H1 (cell line): ENCODE measurements at regions not wholly inside any gene's neighbourhood (a gene's known extent, or its start where the extent isn't known, plus 50 kb on each side); places are given as distances from the start of the nearest gene placed in this dataset.

Experiments
- CREB1 ChIP-seq: IDR thresholded peaks from 2 replicates; pipeline ENCODE4 v1.6.1; 2012; ENCODE audit warnings: inconsistent platforms
- EZH2 ChIP-seq: fragments of 200-600 bp; sonication (generic); IDR thresholded peaks from 2 replicates; pipeline ENCODE4 v1.7.1; 2012; ENCODE audit warnings: low read depth, mild to moderate bottlenecking, moderate library complexity, low read length, inconsistent platforms; ENCODE audit not compliant: severe bottlenecking
- SP1 ChIP-seq: IDR thresholded peaks from 2 replicates; pipeline ENCODE4 v1.6.1; 2011; ENCODE audit warnings: low read depth, low read length
- TF ChIP-seq, protein P1 (sequence below), 3 experiments: IDR thresholded peaks; 1 replicate in 2 of 3; 2 replicates in 1 of 3; pipeline versions ENCODE4 v1.5.1 to v1.6.1; 2011; ENCODE audit warnings: low read length in 3 of 3, mild to moderate bottlenecking in 3 of 3, inconsistent platforms in 2 of 3, low read depth in 1 of 3, moderate library complexity in 1 of 3; ENCODE audit not compliant: insufficient read depth in 1 of 3; ENCODE audit errors: control extremely low read depth in 1 of 3

DNA sequence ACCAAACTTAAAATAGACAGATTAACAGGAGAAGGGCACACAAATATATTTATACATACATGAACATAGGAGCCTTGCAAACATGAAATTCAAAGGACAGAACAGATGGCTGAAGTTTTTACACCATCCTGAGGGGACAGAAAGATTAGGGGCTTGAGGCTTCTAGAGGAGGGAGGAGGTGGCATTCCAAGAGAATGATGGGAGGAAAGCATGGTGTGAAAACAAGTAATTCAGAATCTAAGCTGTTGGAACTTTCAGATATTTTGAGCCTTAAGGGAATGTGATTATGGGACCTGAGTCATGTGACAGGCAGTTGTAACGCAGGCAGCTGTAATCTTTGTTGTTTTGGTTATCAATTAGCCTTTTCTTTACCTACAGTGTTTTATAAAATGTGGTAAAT, 225.2 kb upstream of the SPOPL start (continued):
- TF ChIP-seq, protein P1, sequence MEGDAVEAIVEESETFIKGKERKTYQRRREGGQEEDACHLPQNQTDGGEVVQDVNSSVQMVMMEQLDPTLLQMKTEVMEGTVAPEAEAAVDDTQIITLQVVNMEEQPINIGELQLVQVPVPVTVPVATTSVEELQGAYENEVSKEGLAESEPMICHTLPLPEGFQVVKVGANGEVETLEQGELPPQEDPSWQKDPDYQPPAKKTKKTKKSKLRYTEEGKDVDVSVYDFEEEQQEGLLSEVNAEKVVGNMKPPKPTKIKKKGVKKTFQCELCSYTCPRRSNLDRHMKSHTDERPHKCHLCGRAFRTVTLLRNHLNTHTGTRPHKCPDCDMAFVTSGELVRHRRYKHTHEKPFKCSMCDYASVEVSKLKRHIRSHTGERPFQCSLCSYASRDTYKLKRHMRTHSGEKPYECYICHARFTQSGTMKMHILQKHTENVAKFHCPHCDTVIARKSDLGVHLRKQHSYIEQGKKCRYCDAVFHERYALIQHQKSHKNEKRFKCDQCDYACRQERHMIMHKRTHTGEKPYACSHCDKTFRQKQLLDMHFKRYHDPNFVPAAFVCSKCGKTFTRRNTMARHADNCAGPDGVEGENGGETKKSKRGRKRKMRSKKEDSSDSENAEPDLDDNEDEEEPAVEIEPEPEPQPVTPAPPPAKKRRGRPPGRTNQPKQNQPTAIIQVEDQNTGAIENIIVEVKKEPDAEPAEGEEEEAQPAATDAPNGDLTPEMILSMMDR (IDR thresholded peaks at IDR 0.05; ENCODE audit: control extremely low read depth in 1 of 3, insufficient read depth in 1 of 3, low read depth in 1 of 3, low read length in 3 of 3), result no peak
- TF ChIP-seq EZH2, result no peak
- TF ChIP-seq SP1, result no peak
- no peak for TF ChIP-seq CREB1
